A549 (cell line): ENCODE measurements at regions not wholly inside any gene's neighbourhood (a gene's known extent, or its start where the extent isn't known, plus 50 kb on each side); places are given as distances from the start of the nearest gene placed in this dataset.
"Not testable (repeated sequence)": the region's sequence is repeated elsewhere in the genome, so short reads cannot be mapped to it uniquely, and the experiment has no call there.

Experiments
- ATAC-seq, 2 experiments: fragments of 200-7000 bp in 1 of 2; fragments of >200 bp in 1 of 2; cut with Nextera tagmentation in 1 of 2; cut with Tn5 transposase in 1 of 2; 3 replicates each; pipeline versions ENCODE4 v1.8.0 to v1.9.1; 2018 to 2020; ENCODE audit warnings: mild to moderate bottlenecking in 1 of 2, moderate library complexity in 1 of 2
- CTCF ChIA-PET: fragments of 300-600 bp; sonication (Branson Sonifier 250); formaldehyde crosslinking; extraction: SDS; loops from one replicate; lab custom pipeline; 2021; ENCODE audit warnings: antibody characterized with exemption, inconsistent platforms; lab: Yijun Ruan, JAX
- POLR2A ChIA-PET: fragments of 350-600 bp; formaldehyde crosslinking; extraction: SDS; loops from one replicate; lab custom pipeline; 2021; ENCODE audit warnings: antibody characterized with exemption, inconsistent platforms; lab: Yijun Ruan, JAX
- DNase-seq, 2 experiments: peaks; one replicate each; pipeline versions ENCODE4 v3.0.0 to v3.0.0-alpha.2; 2011 to 2016; ENCODE audit warnings: low read depth in 1 of 2, low spot score in 1 of 2
- FAIRE-seq: peaks from 2 replicates; lab custom pipeline; 2011; peaks lifted over from hg19 to GRCh38; lab: Jason Lieb, UNC
- H3K27ac ChIP-seq, 2 experiments: fragments of >200 bp; sonication (Bioruptor Twin); formaldehyde crosslinking; 3 replicates each; pipeline ENCODE4 v1.5.1; 2016 to 2017
- H3K4me1 ChIP-seq: fragments of >200 bp; sonication (Bioruptor Twin); formaldehyde crosslinking; 3 replicates; pipeline ENCODE4 v1.6.1; 2016
- H3K4me2 ChIP-seq: fragments of >200 bp; sonication (Bioruptor Twin); formaldehyde crosslinking; 3 replicates; pipeline ENCODE4 v1.6.1; 2016
- H3K4me3 ChIP-seq: fragments of >200 bp; sonication (Bioruptor Twin); formaldehyde crosslinking; 3 replicates; pipeline ENCODE4 v1.5.1; 2016
- H3K9me3 ChIP-seq: fragments of >200 bp; sonication (Bioruptor Twin); formaldehyde crosslinking; 3 replicates; pipeline ENCODE4 v1.6.1; 2016
- EHMT2 ChIP-seq: fragments of 200-600 bp; sonication (generic); IDR thresholded peaks from 2 replicates; pipeline ENCODE4 v1.6.1; 2016; ENCODE audit warnings: antibody characterized with exemption, low read depth, mild to moderate bottlenecking, moderate library complexity
- ELK1 ChIP-seq: fragments of 150-350 bp; IDR thresholded peaks from 2 replicates; pipeline ENCODE4 v1.6.1; 2014; ENCODE audit warnings: low read depth, mild to moderate bottlenecking, low read length
- ESRRA ChIP-seq: fragments of 150-350 bp; IDR thresholded peaks from 2 replicates; pipeline ENCODE4 v1.6.1; 2014; ENCODE audit warnings: mild to moderate bottlenecking, low read length, borderline replicate concordance
- FOXS1 ChIP-seq: fragments of 250-450 bp; sonication (Bioruptor Pico); IDR thresholded peaks from 2 replicates; pipeline ENCODE4 v1.5.0; 2020; ENCODE audit warnings: mild to moderate bottlenecking, moderate library complexity
- JUNB ChIP-seq: fragments of >200 bp; sonication (Bioruptor Twin); formaldehyde crosslinking; IDR thresholded peaks from 2 replicates; pipeline ENCODE4 v1.6.1; 2016
- KDM5A ChIP-seq: fragments of 200-600 bp; sonication (generic); IDR thresholded peaks from 2 replicates; pipeline ENCODE4 v1.6.1; 2016; ENCODE audit warnings: antibody characterized with exemption, mild to moderate bottlenecking
- MAX ChIP-seq: IDR thresholded peaks from 2 replicates; pipeline ENCODE4 v1.6.1; 2012
- MYC ChIP-seq: IDR thresholded peaks from 2 replicates; pipeline ENCODE4 v1.6.1; 2012; ENCODE audit warnings: mild to moderate bottlenecking, inconsistent platforms, low read length, improper control_type of control experiment, borderline replicate concordance
- NFE2L2 ChIP-seq: fragments of 150-350 bp; conservative IDR thresholded peaks from 2 replicates; pipeline ENCODE4 v1.6.1; 2014; ENCODE audit warnings: low read length
- RCOR1 ChIP-seq: fragments of 150-350 bp; IDR thresholded peaks from 2 replicates; pipeline ENCODE4 v1.6.1; 2014; ENCODE audit warnings: antibody characterized with exemption, low read length, low read depth
- REST ChIP-seq: fragments of 200-600 bp; sonication (generic); IDR thresholded peaks from 2 replicates; pipeline ENCODE4 v1.6.1; 2016; ENCODE audit warnings: antibody characterized with exemption, mild to moderate bottlenecking, moderate library complexity
- ZFP36 ChIP-seq: fragments of 450-650 bp; IDR thresholded peaks from 2 replicates; pipeline ENCODE4 v1.6.1; 2014; ENCODE audit warnings: borderline replicate concordance; ENCODE audit not compliant: partially characterized antibody
- WGBS: methylation state at CpG from one replicate; pipeline ENCODE4 v1.1.6; 2017; ENCODE audit errors: missing lambda C conversion rate; 5-methylcytosine and 5-hydroxymethylcytosine counted together
- TF ChIP-seq, protein P1 (sequence below): IDR thresholded peaks from 2 replicates; pipeline ENCODE4 v1.6.1; 2012

DNA sequence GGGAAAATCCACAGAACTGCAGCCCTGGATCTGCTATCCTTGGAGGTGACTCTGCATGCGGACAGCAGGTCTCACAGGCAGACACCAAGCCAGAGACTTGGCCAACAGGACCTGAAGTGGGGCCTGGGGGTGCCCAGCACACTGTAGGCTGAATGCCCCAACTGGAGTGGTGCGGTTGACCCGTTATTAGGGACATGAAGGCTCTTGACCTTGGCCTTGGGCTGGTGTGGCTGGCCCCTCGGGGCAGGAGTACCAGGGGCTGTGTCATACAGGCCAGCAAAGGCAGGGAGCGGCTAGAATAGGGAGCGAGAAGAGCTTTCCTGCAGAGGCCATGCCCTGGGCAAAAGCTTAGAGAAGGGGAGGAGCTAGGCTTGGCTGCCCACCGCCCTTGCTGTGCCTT is 153.2 kb upstream of the MVB12B start:
- no peak for FAIRE-seq
- CTCF ChIA-PET = no interaction called here

GRCh38 chr9:126173929-126174328 is 152.7 kb upstream of the MVB12B start:
- H3K9me3 ChIP-seq = no peaks in the 10 kb centered on the region
- CTCF ChIA-PET = no interaction called here
- H3K4me3 ChIP-seq = no peak overlapping the region
- 49% methylated on average over 4 of the region's 4 CpGs for whole genome bisulfite sequencing
- no peak overlapping the region for H3K27ac ChIP-seq
- ATAC-seq = no peak
- POLR2A ChIA-PET = no interaction called here
- DNase-seq = no peak
- no peak overlapping the region for H3K4me2 ChIP-seq
- no peak for FAIRE-seq
- no peaks in the 10 kb centered on the region for H3K4me1 ChIP-seq
- TF ChIP-seq, protein P1, sequence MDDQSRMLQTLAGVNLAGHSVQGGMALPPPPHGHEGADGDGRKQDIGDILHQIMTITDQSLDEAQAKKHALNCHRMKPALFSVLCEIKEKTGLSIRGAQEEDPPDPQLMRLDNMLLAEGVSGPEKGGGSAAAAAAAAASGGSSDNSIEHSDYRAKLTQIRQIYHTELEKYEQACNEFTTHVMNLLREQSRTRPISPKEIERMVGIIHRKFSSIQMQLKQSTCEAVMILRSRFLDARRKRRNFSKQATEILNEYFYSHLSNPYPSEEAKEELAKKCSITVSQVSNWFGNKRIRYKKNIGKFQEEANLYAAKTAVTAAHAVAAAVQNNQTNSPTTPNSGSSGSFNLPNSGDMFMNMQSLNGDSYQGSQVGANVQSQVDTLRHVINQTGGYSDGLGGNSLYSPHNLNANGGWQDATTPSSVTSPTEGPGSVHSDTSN = no peak

More for the DNA sequence above, 153.2 kb upstream of the MVB12B start:
- TF ChIP-seq KDM5A (no peak), MAX (no peak), EHMT2 (no peak), REST (no peak), NFE2L2 (no peak), FOXS1 (CRISPR knock-in tag) (no peak), ESRRA (no peak), ELK1 (no peak), RCOR1 (no peak), JUNB (no peak), MYC (no peak)
- Histone ChIP-seq H3K9me3 (no peaks in the 10 kb centered on the region), H3K27ac (no peak overlapping the region), H3K4me3 (no peak overlapping the region), H3K4me2 (no peak overlapping the region), H3K4me1 (no peaks in the 10 kb centered on the region)
- ATAC-seq = no peak
- no peak for DNase-seq
- 41% methylated on average over 7 of the region's 7 CpGs for WGBS
- POLR2A ChIA-PET = no interaction called here

DNA sequence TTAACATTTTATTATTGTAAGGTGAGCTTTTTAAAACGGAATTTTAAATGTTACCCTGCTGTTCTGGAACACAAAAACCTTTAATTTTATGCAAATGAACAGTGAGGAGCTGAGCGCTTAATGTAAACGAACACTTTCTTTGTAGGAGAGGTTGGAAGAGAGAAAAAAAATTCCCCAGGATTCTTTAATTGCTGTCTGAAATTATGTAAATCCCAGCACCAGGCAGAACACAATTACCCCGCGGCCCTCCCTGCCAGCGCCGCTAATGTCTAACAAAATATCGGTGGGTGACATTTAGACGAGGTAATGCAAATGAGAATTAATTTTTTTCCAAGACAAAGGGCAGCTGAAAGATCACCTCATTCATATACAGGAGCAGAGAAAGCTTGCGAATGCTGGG is 143.4 kb upstream of the MVB12B start:
- ChIA-PET CTCF (no interaction called here), POLR2A (no interaction called here)
- TF ChIP-seq ZFP36 = no peak
- H3K9me3 ChIP-seq = peaks cover 12% of the 10 kb centered on the region; the same call in 1 of the 3 replicates
- no peak overlapping the region for H3K4me3 ChIP-seq
- FAIRE-seq (no peak), ATAC-seq (no peak), DNase-seq (no peak)
- no peak overlapping the region for H3K4me2 ChIP-seq
- WGBS = 53% methylated on average over 10 of the region's 10 CpGs
- no peak overlapping the region for H3K27ac ChIP-seq
- no peaks in the 10 kb centered on the region for H3K4me1 ChIP-seq

DNA sequence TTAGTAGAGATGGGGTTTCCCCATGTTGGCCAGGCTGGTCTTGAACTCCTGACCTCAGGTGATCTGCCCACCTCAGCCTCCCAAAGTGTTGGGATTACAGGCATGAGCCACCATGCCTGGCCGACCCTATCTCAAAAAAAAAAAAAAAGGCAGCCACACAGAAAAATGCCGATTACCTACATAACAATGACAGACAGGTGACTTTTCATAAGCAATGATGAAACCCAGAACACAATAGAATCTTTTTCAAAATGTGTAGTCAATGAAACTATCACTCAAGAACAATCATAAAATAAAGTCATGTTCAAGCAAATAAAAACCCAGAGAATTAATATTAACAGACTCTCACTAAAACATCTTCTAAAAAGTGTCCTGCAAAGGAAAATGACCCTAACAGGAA is 135.6 kb upstream of the MVB12B start:
- ATAC-seq, POLR2A ChIA-PET, H3K4me1 ChIP-seq, FAIRE-seq, H3K27ac ChIP-seq, CTCF ChIA-PET, H3K4me2 ChIP-seq, H3K4me3 ChIP-seq, DNase-seq: not testable (repeated sequence)
- H3K9me3 ChIP-seq = peaks cover 18% of the 10 kb centered on the region; the same call in 2 of the 3 replicates
- 13% methylated on average over 2 of the region's 2 CpGs for WGBS
